HG02852 (cell line): ENCODE measurements at regions not wholly inside any gene's neighbourhood (a gene's known extent, or its start where the extent isn't known, plus 50 kb on each side); places are given as distances from the start of the nearest gene placed in this dataset.

Experiments used
- ATAC-seq: cut with Tn5 transposase; IDR thresholded peaks from one replicate; pipeline ENCODE4 v1.9.1; 2021; ENCODE audit warnings: mild to moderate bottlenecking, moderate library complexity; ENCODE audit not compliant: unreplicated experiment

GRCh38 chr13:99027661-99028425 is 50.0 kb upstream of the DOCK9 start:
- no peak for ATAC-seq

GRCh38 chr13:99028890-99029289 is 51.0 kb upstream of the DOCK9 start:
- ATAC-seq = no peak

- no peak for ATAC-seq
Observed at GRCh38 chr13:99029576-99029975, 51.7 kb upstream of the DOCK9 start.

- ATAC-seq = no peak
Observed at GRCh38 chr13:99030326-99030725, 52.5 kb upstream of the DOCK9 start.

- ATAC-seq = no peak
Observed at GRCh38 chr13:99031832-99032231, 54.0 kb upstream of the DOCK9 start.

- no peak for ATAC-seq
Observed at GRCh38 chr13:99033814-99034213, 56.0 kb upstream of the DOCK9 start.

GRCh38 chr13:99034333-99035085 is 56.6 kb upstream of the DOCK9 start:
- no peak for ATAC-seq

- no peak for ATAC-seq
Observed at GRCh38 chr13:99035715-99036114, 57.9 kb upstream of the DOCK9 start.

- no peak for ATAC-seq
Observed at GRCh38 chr13:99037756-99038155, 59.9 kb upstream of the DOCK9 start.

- no peak for ATAC-seq
Observed at GRCh38 chr13:99039718-99040280, 61.9 kb upstream of the DOCK9 start.

- ATAC-seq = no peak
Observed at GRCh38 chr13:99040536-99041131, 62.8 kb upstream of the DOCK9 start.

GRCh38 chr13:99041337-99041736 is 63.5 kb upstream of the DOCK9 start:
- no peak for ATAC-seq

- peak; percentile 35 for ATAC-seq
Observed at GRCh38 chr13:99041788-99042187, 63.9 kb upstream of the DOCK9 start.

GRCh38 chr13:99042521-99043250 is 64.8 kb upstream of the DOCK9 start:
- no peak for ATAC-seq

- ATAC-seq = no peak
Observed at GRCh38 chr13:99043831-99044231, 66.0 kb upstream of the DOCK9 start.

- no peak for ATAC-seq
Observed at GRCh38 chr13:99044764-99045163, 66.9 kb upstream of the DOCK9 start.

GRCh38 chr13:99045396-99045795 is 67.5 kb upstream of the DOCK9 start:
- no peak for ATAC-seq

GRCh38 chr13:99046851-99047250 is 69.0 kb upstream of the DOCK9 start:
- no peak for ATAC-seq

- ATAC-seq = no peak
Observed at GRCh38 chr13:99050983-99051488, 73.2 kb upstream of the DOCK9 start.

GRCh38 chr13:99051768-99052455 is 74.0 kb upstream of the DOCK9 start:
- no peak for ATAC-seq
